Activated T-cell treated with anti-CD3 and anti-CD28 coated beads for 48 hours (primary cell): ENCODE measurements at regions not wholly inside any gene's neighbourhood (a gene's known extent, or its start where the extent isn't known, plus 50 kb on each side); places are given as distances from the start of the nearest gene placed in this dataset.

Source experiments
- DNase-seq: peaks from one replicate; pipeline ENCODE4 v3.0.0-alpha.2; 2020; ENCODE audit warnings: low read depth

GRCh38 chr9:126261584-126262356 lies 64.9 kb upstream of the MVB12B start:
- DNase-seq = no peak

DNA sequence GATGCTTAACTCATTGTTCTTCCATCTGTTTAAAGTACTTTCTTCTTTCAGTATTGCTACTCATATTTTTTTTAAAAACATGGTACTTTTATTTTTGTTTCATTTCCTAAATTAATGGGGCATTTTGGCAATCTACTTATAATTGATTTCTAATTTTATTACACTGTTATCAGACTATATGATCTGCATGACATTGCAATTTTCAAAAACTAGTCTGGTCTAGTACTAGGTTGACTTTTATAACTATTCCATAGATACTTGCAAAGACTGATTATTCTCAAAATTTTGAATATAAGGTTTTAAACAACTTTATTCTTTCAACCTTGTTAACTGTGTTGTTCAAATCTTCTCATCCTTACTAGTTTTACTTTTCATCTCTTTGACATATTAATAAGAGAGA lies 63.9 kb upstream of the MVB12B start:
- DNase-seq = no peak

DNA sequence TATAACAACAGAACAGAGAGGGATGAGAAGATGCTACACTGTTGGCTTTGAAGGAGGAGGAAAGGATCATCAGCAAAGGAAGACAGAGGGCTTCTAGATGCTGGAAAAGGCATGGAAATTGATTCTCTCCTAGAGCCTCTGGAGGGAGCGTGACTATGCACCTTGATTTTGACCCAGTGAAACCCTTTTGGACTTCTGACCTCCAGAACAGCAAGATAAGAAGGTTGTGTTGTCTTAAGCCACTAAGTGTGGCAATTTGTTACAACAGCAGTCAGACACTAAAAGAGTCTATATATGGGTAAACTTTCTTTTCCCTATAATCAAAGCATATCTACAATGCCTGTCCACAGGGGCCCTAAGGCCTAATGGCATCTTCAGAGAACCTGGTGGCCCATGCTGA lies 56.1 kb upstream of the MVB12B start:
- DNase-seq = no peak

DNA sequence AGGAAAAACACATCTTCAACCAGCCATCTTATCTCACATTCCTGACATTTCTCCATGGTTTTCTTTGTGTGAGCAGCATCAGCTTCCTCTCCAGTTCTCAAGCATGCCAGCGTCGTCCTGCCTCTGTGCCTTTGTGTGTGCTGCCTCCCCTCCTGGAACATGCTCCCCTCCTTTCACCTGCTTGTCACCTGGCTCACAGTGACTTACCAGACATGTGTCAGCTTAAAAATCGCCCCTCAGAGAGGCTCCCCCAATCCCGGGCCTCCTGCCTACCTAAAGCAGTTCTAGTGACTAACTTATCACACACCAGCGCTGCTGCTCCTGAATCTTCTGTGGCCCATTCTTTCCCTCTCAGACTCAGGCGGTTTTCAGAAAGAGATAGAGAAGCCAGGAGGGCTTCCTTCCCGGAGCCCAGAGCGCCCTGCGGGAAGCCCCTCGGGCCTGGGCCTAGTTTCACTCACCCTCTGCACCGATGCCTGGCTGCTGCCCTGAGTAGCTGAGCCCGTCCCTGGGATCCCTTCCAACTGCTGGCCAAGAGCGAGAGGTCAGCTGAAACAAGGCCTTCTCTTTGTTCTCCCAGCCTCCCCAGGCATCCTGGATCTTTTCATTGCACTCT lies 51.1 kb upstream of the MVB12B start:
- DNase-seq = no peak

DNA sequence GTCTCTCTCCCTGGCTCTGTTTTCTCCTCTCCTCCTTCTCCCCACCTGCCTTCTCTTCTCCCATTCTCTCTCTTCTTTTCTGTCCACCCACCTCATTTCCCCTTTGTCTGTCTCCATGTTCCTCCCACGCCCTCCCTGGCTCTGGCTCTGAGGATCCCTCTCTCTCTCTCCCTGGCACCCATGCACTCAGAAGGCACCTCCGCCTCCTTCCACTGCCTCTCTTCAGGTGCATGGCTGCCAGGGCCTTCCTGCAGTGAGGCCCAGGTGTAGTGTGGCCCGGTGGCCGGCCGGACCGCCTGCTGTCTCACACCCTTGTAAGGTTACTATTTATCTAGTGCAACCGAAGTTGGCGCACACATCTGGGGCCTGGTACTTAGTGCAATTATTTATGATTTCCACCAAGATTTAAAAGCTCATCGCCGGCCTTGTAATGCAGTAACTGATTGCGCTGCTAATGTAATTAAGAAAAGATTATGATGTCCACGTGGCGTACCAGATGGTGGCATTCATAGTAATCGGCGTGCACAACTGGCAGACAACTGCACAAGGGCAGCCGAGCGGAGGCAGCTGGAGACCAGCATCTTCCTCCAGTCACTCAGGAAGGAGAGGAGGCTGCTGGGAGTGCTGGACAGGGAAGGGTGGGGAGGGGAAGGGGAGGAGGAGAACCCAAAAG lies 50.4 kb upstream of the MVB12B start:
- DNase-seq = no peak
